ENCODE measurements at regions not wholly inside any gene's neighbourhood (a gene's known extent, or its start where the extent isn't known, plus 50 kb on each side); places are given as distances from the start of the nearest gene placed in this dataset.

DNA sequence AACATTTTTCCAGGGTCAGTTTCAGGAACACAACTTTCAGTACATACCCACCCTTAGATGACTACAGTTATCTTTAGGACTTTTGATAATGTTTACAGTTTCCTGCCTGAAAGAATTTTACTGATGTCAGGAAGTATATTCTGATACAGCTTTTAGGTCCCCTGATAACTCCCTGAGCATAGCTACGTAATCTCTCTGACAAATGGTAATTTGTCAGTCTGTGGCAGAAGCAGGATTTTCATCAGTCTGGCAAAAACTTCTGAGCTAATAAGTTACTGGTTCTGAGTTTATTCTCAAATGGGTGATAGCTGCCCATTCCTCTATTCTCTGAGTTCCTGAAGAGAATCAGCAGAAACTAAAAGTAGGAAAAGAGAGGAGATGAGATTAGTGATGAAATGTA, 270.1 kb upstream of the MTPN start:
- no peak for DNase-seq

- no peak for DNase-seq
These were observed 268.3 kb upstream of the MTPN start for GRCh38 chr7:136245327-136246004.

- DNase-seq, result no peak
These were observed 256.9 kb upstream of the MTPN start for GRCh38 chr7:136234040-136234439.

DNA sequence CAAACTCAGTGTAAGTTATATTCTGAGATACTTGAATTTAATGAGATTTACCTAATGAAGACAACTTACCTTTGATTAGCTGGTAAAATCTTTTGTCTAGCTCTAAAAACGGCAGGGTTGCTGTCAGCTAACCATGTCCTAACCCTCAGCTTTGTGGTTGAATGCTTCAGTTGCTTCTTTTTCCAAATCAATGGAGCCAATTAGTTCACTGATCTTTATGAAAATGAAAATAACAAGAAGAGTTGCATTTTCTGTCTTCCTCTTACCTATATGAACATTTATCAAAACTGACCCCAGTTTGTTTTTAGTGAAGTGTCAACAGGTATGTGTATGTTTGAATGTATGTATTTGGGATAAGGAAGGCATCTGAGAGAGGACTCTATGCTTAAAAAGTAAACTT, 253.1 kb upstream of the MTPN start:
- no peak for DNase-seq

GRCh38 chr7:136229790-136230189, 252.6 kb upstream of the MTPN start:
- no peak for DNase-seq

- DNase-seq, result no peak
These were observed 251.0 kb upstream of the MTPN start for GRCh38 chr7:136228171-136228570.

DNA sequence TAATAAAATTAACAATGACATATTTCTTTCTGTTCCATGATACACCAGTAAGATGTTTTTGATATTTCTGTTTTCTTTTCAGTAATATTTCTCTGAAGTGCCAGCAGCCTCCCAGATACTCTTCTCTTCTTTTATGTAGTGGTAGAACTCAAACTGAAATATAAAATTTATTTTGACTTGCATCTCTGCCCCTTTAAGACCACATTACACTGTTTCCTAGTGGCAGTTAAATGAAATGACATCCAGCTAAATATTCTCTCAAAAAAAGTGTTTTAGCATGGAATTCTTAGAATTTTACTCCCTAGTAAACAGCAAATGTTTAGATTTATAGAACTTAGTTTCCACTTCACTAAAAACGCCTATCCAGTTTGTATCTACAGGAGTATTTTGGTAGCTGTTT, 237.2 kb upstream of the MTPN start:
- DNase-seq, result no peak

DNA sequence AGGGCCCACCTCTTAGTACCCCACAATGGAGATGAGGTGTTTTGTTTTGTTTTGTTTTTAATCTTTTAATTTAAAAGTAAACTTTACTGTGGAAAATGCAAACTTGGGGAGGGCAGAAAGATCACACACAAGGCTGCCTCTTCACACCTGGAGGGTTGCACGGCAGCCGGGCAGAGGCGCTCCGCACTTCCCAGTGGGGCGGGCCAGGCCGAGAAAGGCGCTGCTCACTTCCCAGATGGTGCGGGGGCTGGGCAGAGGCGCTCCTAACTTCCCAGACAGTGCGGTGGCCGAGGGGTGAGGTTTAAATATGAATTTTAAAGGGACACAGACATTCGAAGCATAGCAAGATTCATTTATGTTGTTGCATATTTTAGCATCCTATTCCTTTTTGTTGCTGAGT, 235.9 kb upstream of the MTPN start:
- DNase-seq, result no peak

- no peak for DNase-seq
These were observed 233.5 kb upstream of the MTPN start for GRCh38 chr7:136210664-136211063.

- DNase-seq, result no peak
These were observed 232.9 kb upstream of the MTPN start for GRCh38 chr7:136210079-136210478.

DNA sequence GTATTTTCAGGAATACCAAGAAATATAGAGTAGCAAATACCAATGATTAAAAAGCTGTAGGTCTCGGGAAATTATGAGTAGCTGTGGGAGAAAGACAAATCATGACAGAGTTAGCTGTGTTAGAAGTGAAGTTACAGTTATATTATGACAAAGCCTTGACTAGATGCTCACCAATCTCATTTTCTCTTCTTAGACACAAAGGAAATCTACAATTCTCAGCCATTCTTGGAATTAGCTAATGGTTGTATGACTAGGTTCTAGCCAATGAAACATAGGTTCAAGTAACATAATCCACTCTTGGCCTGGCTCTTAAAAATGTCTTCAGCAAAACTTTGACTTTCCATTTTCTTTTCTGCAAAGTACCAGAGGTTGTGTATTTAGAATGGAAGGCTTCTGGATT, 228.8 kb upstream of the MTPN start:
- DNase-seq, result no peak

- no peak for DNase-seq
These were observed 221.0 kb upstream of the MTPN start for GRCh38 chr7:136198168-136198567.

- no peak for DNase-seq
These were observed 217.7 kb upstream of the MTPN start for GRCh38 chr7:136194878-136195277.

DNA sequence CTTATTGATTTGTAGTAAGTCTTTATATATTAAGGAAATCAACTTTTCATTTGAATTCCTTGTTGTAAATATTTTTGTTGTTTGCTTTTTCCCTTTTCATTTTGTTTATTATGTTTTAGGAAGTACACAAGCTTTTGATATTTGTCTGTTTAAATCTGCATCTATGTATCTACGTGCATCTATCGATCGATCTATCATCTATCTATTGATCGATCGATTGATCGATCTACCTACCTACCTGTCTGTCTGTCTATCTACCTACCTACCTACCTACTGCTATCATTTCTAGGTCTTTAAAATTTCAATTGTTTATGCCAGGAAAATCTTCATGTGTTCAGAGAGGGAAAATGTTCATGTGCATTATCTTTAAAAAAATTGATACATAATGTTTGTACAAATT, 216.8 kb upstream of the MTPN start:
- no peak for DNase-seq

- DNase-seq, result no peak
These were observed 212.4 kb upstream of the MTPN start for GRCh38 chr7:136189506-136189998.

GRCh38 chr7:136186281-136186680, 209.1 kb upstream of the MTPN start:
- no peak for DNase-seq

- DNase-seq, result no peak
These were observed 207.6 kb upstream of the MTPN start for GRCh38 chr7:136184719-136185118.

DNA sequence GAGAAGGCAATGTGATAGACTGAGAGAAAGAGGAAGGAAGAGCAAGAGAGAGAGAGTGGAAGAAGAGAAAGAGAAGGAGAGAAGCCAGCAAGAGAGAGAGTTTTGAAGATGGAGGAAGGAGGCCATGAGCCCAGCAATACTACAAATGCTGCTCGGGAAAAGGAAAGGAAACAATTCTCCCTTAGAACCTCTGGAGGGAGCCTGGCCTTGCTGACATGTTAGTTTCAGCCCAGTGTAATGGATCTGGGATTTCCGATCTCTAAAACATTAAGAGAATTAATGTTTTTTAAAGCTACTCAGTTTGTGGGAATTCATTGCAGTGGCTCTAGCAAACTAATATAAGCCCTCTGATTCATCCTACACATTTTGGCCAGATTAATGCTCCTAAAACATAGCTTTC, 206.8 kb upstream of the MTPN start:
- no peak for DNase-seq

- no peak for DNase-seq
These were observed 203.8 kb upstream of the MTPN start for GRCh38 chr7:136180984-136181383.

- no peak for DNase-seq
These were observed 202.9 kb upstream of the MTPN start for GRCh38 chr7:136179851-136180721.

DNA sequence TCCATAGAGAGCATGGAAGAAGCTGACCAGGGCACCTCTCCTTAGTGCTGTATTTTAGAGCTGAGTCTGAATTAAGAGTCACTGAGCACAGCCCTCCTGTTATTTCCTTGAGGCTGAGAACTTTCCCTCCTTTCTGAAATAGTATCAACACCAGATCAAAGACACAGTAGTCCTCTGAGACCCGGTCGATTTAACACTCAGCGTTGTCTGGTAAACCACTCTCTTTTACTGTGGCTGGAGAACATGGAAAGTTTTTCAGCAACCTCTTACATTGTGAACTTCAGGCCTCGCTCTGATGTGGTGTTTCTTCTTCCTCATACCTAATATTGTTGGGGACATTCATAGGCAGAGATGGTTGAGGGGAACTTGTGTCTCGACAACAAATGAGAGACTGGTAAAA, 202.0 kb upstream of the MTPN start:
- DNase-seq, result no peak

- DNase-seq, result no peak
These were observed 197.4 kb upstream of the MTPN start for GRCh38 chr7:136174477-136175125.

DNA sequence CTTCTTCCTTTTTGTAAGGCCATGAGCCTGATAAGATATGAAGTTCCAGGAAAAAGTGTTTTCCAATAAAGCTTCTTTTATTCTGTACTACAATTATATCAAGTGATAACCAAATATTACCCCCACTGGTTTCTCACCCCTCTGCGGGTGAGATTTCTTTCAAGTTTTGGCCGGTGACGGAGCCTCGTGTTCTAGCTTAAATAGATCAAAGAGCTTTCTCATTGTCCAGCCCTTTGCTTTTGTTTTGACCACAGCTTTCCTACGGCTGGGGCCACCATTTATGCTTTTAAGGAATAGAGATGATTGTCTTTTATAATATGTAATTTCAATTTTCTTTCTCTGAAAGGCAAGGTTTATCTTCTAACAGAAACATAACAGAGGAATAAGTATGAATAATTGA, 196.7 kb upstream of the MTPN start:
- no peak for DNase-seq

- no peak for DNase-seq
These were observed 194.1 kb upstream of the MTPN start for GRCh38 chr7:136171233-136171632.
